Tibial nerve (tissue), 3 donors: ENCODE measurements at regions not wholly inside any gene's neighbourhood (a gene's known extent, or its start where the extent isn't known, plus 50 kb on each side); places are given as distances from the start of the nearest gene placed in this dataset.

Experiments
- CTCF ChIP-seq, 5 experiments: fragments of 200-600 bp in 3 of 5; fragments of 450-650 bp in 2 of 5; sonication (generic) in 3 of 5; IDR thresholded peaks; one replicate each; pipeline ENCODE4 v1.5.1; 2016 to 2019; ENCODE audit warnings: antibody characterized with exemption in 5 of 5, mild to moderate bottlenecking in 3 of 5, moderate library complexity in 2 of 5
- POLR2A ChIP-seq, 2 donors: fragments of 450-650 bp; IDR thresholded peaks; one replicate each; pipeline ENCODE4 v1.6.1; 2017; ENCODE audit warnings: antibody characterized with exemption in 2 of 2, mild to moderate bottlenecking in 2 of 2, moderate library complexity in 2 of 2

GRCh38 chr10:121248266-121248665 is 350.0 kb downstream of the FGFR2 start:
- TF ChIP-seq POLR2A (IDR thresholded peaks at IDR 0.05) (no peak), CTCF (IDR thresholded peaks at IDR 0.05) (no peak)
